ENCODE measurements at regions not wholly inside any gene's neighbourhood (a gene's known extent, or its start where the extent isn't known, plus 50 kb on each side); places are given as distances from the start of the nearest gene placed in this dataset.

- Histone ChIP-seq H3K36me3 (ENCODE audit: control insufficient read depth, insufficient read depth, low read length) (no peaks in the 10 kb centered on the region), H3K4me1 (ENCODE audit: control insufficient read depth, insufficient read depth, low read length) (no peaks in the 10 kb centered on the region), H3K27me3 (ENCODE audit: control insufficient read depth, insufficient read depth, low read length) (no peaks in the 10 kb centered on the region), H3K9me3 (ENCODE audit: control insufficient read depth, insufficient read depth, low read length) (no peaks in the 10 kb centered on the region), H3K27ac (ENCODE audit: low read depth, low read length) (no peak overlapping the region), H3K9ac (ENCODE audit: low read depth, low read length) (no peak overlapping the region), H3K4me3 (ENCODE audit: low read depth, low read length) (no peak overlapping the region)
Measured at GRCh38 chr5:2181149-2181548, 298.4 kb upstream of the IRX4 start.

DNA sequence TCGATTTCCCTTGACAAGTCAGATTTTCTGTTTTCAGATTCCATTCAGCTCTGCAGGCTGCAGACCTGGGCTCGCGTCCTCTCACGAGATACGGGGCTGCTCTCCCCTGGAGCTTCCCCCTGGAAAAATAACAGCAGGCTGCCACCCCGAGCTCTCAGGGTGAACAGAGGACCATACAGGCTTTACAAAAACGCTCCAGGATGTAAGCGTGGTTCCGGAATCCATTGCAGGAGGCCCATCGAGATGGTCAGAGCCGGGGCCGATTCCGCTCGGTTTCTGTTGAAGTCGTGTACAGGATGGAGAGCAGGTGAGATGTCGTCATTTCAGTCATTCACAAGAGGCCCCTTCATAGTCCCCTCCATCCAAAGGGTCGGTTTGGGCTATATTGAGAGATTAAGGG lies 297.7 kb upstream of the IRX4 start:
- Histone ChIP-seq H3K27me3 (ENCODE audit: control insufficient read depth, insufficient read depth, low read length) (no peaks in the 10 kb centered on the region), H3K4me3 (ENCODE audit: low read depth, low read length) (no peak overlapping the region), H3K9me3 (ENCODE audit: control insufficient read depth, insufficient read depth, low read length) (no peaks in the 10 kb centered on the region)

DNA sequence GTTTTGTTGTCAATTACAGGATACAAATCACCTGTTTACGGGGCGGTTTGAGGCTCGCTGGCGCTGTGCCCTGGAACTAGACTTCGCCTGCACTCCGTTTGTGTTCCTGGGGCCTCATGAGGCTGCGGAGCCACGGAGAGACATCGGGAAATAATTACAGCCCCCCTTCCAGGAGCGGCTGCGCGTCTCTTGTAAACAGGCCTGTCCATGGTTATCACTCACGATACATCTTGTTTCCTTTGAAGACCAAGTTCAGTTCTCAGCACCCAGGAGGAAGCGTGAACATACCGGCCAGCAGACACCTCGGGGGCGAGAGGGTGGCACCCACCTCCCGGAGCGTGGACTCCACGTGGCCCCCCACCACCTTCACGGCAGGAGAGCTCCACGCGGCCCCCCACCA lies 297.1 kb upstream of the IRX4 start:
- no peaks in the 10 kb centered on the region for H3K4me1 ChIP-seq (ENCODE audit: control insufficient read depth, insufficient read depth, low read length)
- H3K27me3 ChIP-seq (ENCODE audit: control insufficient read depth, insufficient read depth, low read length), result no peaks in the 10 kb centered on the region
- no peaks in the 10 kb centered on the region for H3K9me3 ChIP-seq (ENCODE audit: control insufficient read depth, insufficient read depth, low read length)
- H3K9ac ChIP-seq (ENCODE audit: low read depth, low read length), result no peak overlapping the region
- no peak overlapping the region for H3K27ac ChIP-seq (ENCODE audit: low read depth, low read length)
- no peak overlapping the region for H3K4me3 ChIP-seq (ENCODE audit: low read depth, low read length)
- H3K36me3 ChIP-seq (ENCODE audit: control insufficient read depth, insufficient read depth, low read length), result no peaks in the 10 kb centered on the region

More for the DNA sequence above, 297.7 kb upstream of the IRX4 start:
- H3K4me1 ChIP-seq (ENCODE audit: control insufficient read depth, insufficient read depth, low read length), result no peaks in the 10 kb centered on the region
- H3K36me3 ChIP-seq (ENCODE audit: control insufficient read depth, insufficient read depth, low read length), result no peaks in the 10 kb centered on the region
- no peak overlapping the region for H3K27ac ChIP-seq (ENCODE audit: low read depth, low read length)
- no peak overlapping the region for H3K9ac ChIP-seq (ENCODE audit: low read depth, low read length)

GRCh38 chr5:2178528-2178927 lies 295.8 kb upstream of the IRX4 start:
- Histone ChIP-seq H3K27me3 (ENCODE audit: control insufficient read depth, insufficient read depth, low read length) (no peaks in the 10 kb centered on the region), H3K9ac (ENCODE audit: low read depth, low read length) (no peak overlapping the region)

GRCh38 chr5:2178071-2178477 lies 295.3 kb upstream of the IRX4 start:
- no peaks in the 10 kb centered on the region for H3K9me3 ChIP-seq (ENCODE audit: control insufficient read depth, insufficient read depth, low read length)
- H3K4me1 ChIP-seq (ENCODE audit: control insufficient read depth, insufficient read depth, low read length), result no peaks in the 10 kb centered on the region
- H3K9ac ChIP-seq (ENCODE audit: low read depth, low read length), result no peak overlapping the region
- H3K4me3 ChIP-seq (ENCODE audit: low read depth, low read length), result no peak overlapping the region
- H3K36me3 ChIP-seq (ENCODE audit: control insufficient read depth, insufficient read depth, low read length), result no peaks in the 10 kb centered on the region
- H3K27me3 ChIP-seq (ENCODE audit: control insufficient read depth, insufficient read depth, low read length), result no peaks in the 10 kb centered on the region
- H3K27ac ChIP-seq (ENCODE audit: low read depth, low read length), result no peak overlapping the region

More at GRCh38 chr5:2178528-2178927, 295.8 kb upstream of the IRX4 start:
- H3K4me3 ChIP-seq (ENCODE audit: low read depth, low read length), result no peak overlapping the region
- no peaks in the 10 kb centered on the region for H3K4me1 ChIP-seq (ENCODE audit: control insufficient read depth, insufficient read depth, low read length)
- no peak overlapping the region for H3K27ac ChIP-seq (ENCODE audit: low read depth, low read length)
- H3K9me3 ChIP-seq (ENCODE audit: control insufficient read depth, insufficient read depth, low read length), result no peaks in the 10 kb centered on the region
- H3K36me3 ChIP-seq (ENCODE audit: control insufficient read depth, insufficient read depth, low read length), result no peaks in the 10 kb centered on the region

- Histone ChIP-seq H3K4me1 (ENCODE audit: control insufficient read depth, insufficient read depth, low read length) (no peaks in the 10 kb centered on the region), H3K27me3 (ENCODE audit: control insufficient read depth, insufficient read depth, low read length) (no peaks in the 10 kb centered on the region), H3K9ac (ENCODE audit: low read depth, low read length) (no peak overlapping the region), H3K4me3 (ENCODE audit: low read depth, low read length) (no peak overlapping the region), H3K36me3 (ENCODE audit: control insufficient read depth, insufficient read depth, low read length) (no peaks in the 10 kb centered on the region), H3K27ac (ENCODE audit: low read depth, low read length) (no peak overlapping the region), H3K9me3 (ENCODE audit: control insufficient read depth, insufficient read depth, low read length) (no peaks in the 10 kb centered on the region)
Measured at GRCh38 chr5:2177244-2177643, 294.5 kb upstream of the IRX4 start.

GRCh38 chr5:2176581-2176980 lies 293.9 kb upstream of the IRX4 start:
- Histone ChIP-seq H3K36me3 (ENCODE audit: control insufficient read depth, insufficient read depth, low read length) (no peaks in the 10 kb centered on the region), H3K27me3 (ENCODE audit: control insufficient read depth, insufficient read depth, low read length) (no peaks in the 10 kb centered on the region), H3K9me3 (ENCODE audit: control insufficient read depth, insufficient read depth, low read length) (no peaks in the 10 kb centered on the region), H3K4me3 (ENCODE audit: low read depth, low read length) (no peak overlapping the region), H3K9ac (ENCODE audit: low read depth, low read length) (no peak overlapping the region), H3K27ac (ENCODE audit: low read depth, low read length) (no peak overlapping the region), H3K4me1 (ENCODE audit: control insufficient read depth, insufficient read depth, low read length) (no peaks in the 10 kb centered on the region)

- Histone ChIP-seq H3K27ac (ENCODE audit: low read depth, low read length) (no peak overlapping the region), H3K9ac (ENCODE audit: low read depth, low read length) (no peak overlapping the region), H3K36me3 (ENCODE audit: control insufficient read depth, insufficient read depth, low read length) (no peaks in the 10 kb centered on the region), H3K4me3 (ENCODE audit: low read depth, low read length) (no peak overlapping the region), H3K4me1 (ENCODE audit: control insufficient read depth, insufficient read depth, low read length) (no peaks in the 10 kb centered on the region), H3K9me3 (ENCODE audit: control insufficient read depth, insufficient read depth, low read length) (no peaks in the 10 kb centered on the region), H3K27me3 (ENCODE audit: control insufficient read depth, insufficient read depth, low read length) (no peaks in the 10 kb centered on the region)
Measured at GRCh38 chr5:2175842-2176404, 293.2 kb upstream of the IRX4 start.

DNA sequence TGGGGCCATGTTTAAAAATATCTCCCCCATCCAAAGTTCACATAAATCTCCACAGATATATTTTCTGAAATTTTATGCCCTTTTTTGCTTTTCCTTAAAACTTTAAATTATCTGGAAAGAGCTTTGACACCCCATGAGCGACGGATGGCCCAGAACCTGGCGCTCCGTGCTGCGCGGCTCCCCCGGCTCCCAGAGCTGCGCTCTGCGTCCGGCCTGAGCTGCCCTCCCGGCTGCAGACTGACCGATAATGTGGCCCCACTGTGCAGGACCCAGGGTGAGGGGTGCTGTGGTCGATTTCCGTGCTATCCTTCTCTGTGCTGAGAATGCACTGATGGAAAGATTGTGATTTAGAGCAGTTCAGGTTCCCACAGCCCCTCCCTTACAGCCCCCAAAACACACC lies 292.3 kb upstream of the IRX4 start:
- Histone ChIP-seq H3K4me1 (ENCODE audit: control insufficient read depth, insufficient read depth, low read length) (no peaks in the 10 kb centered on the region), H3K4me3 (ENCODE audit: low read depth, low read length) (no peak overlapping the region), H3K27me3 (ENCODE audit: control insufficient read depth, insufficient read depth, low read length) (no peaks in the 10 kb centered on the region), H3K27ac (ENCODE audit: low read depth, low read length) (no peak overlapping the region), H3K9ac (ENCODE audit: low read depth, low read length) (no peak overlapping the region), H3K36me3 (ENCODE audit: control insufficient read depth, insufficient read depth, low read length) (no peaks in the 10 kb centered on the region), H3K9me3 (ENCODE audit: control insufficient read depth, insufficient read depth, low read length) (no peaks in the 10 kb centered on the region)

DNA sequence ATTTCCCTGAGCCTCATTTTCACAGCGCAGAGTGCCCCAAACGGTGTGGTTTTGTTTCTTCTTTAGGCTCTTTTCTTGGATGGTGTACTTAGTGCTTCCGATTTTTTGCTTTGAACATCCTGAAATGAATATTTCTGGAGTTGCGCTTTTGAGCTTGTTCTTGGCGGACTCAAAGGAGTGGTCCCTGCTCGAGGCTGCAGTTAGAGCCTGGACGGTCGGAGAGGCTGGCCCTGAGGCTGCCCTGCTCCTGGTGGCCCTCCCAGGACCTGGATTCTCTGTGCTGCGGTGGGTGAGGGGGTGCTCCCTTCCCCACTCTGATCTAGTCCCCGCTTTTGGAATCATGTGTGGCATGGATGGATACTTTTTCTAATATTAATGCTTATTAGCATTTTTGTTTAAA lies 291.8 kb upstream of the IRX4 start:
- Histone ChIP-seq H3K27ac (ENCODE audit: low read depth, low read length) (no peak overlapping the region), H3K4me3 (ENCODE audit: low read depth, low read length) (no peak overlapping the region), H3K36me3 (ENCODE audit: control insufficient read depth, insufficient read depth, low read length) (no peaks in the 10 kb centered on the region), H3K4me1 (ENCODE audit: control insufficient read depth, insufficient read depth, low read length) (no peaks in the 10 kb centered on the region), H3K9me3 (ENCODE audit: control insufficient read depth, insufficient read depth, low read length) (no peaks in the 10 kb centered on the region), H3K27me3 (ENCODE audit: control insufficient read depth, insufficient read depth, low read length) (no peaks in the 10 kb centered on the region), H3K9ac (ENCODE audit: low read depth, low read length) (no peak overlapping the region)

GRCh38 chr5:2173151-2173834 lies 290.6 kb upstream of the IRX4 start:
- Histone ChIP-seq H3K9ac (ENCODE audit: low read depth, low read length) (no peak overlapping the region), H3K36me3 (ENCODE audit: control insufficient read depth, insufficient read depth, low read length) (no peaks in the 10 kb centered on the region), H3K4me1 (ENCODE audit: control insufficient read depth, insufficient read depth, low read length) (no peaks in the 10 kb centered on the region), H3K27me3 (ENCODE audit: control insufficient read depth, insufficient read depth, low read length) (no peaks in the 10 kb centered on the region), H3K4me3 (ENCODE audit: low read depth, low read length) (no peak overlapping the region), H3K27ac (ENCODE audit: low read depth, low read length) (no peak overlapping the region), H3K9me3 (ENCODE audit: control insufficient read depth, insufficient read depth, low read length) (no peaks in the 10 kb centered on the region)
